ENCODE measurements at regions not wholly inside any gene's neighbourhood (a gene's known extent, or its start where the extent isn't known, plus 50 kb on each side); places are given as distances from the start of the nearest gene placed in this dataset.

DNA sequence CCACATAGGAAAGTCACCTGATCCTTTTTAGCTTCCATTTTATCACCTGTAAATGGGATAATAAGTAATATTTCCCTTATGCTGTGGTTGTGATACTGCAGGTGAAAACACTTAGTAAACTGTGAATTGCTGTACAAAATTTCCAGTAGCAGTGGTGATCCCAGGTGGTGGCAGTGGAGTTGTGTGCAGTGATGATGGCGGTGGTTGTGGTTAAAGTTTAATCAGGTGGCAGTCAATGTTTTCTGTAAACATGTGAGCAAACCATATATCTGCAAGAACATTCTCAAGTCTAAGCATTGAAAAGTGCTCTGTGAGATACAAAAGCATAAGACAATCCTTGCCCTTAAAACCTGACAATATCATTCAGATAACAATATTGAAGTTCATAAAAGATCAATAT is 480.2 kb downstream of the RASEF start:
- no peaks in the 10 kb centered on the region for H3K4me1 ChIP-seq (ENCODE audit: insufficient read depth, low read length, poor library complexity, severe bottlenecking)
- H3K9me2 ChIP-seq (replicated peaks; ENCODE audit: low read depth, low read length) = no peaks in the 10 kb centered on the region
- H3K36me3 ChIP-seq (ENCODE audit: insufficient read depth, low read length) = no peaks in the 10 kb centered on the region
- no peaks in the 10 kb centered on the region for H3K79me2 ChIP-seq (ENCODE audit: insufficient read depth, low read length)
- no peak overlapping the region for H3K9ac ChIP-seq (ENCODE audit: low read depth, low read length, poor library complexity, severe bottlenecking)
- TF ChIP-seq, protein P1, sequence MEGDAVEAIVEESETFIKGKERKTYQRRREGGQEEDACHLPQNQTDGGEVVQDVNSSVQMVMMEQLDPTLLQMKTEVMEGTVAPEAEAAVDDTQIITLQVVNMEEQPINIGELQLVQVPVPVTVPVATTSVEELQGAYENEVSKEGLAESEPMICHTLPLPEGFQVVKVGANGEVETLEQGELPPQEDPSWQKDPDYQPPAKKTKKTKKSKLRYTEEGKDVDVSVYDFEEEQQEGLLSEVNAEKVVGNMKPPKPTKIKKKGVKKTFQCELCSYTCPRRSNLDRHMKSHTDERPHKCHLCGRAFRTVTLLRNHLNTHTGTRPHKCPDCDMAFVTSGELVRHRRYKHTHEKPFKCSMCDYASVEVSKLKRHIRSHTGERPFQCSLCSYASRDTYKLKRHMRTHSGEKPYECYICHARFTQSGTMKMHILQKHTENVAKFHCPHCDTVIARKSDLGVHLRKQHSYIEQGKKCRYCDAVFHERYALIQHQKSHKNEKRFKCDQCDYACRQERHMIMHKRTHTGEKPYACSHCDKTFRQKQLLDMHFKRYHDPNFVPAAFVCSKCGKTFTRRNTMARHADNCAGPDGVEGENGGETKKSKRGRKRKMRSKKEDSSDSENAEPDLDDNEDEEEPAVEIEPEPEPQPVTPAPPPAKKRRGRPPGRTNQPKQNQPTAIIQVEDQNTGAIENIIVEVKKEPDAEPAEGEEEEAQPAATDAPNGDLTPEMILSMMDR (conservative IDR thresholded peaks at IDR 0.05; ENCODE audit: low read length) = no peak
- TF ChIP-seq EZH2phosphoT487 (IDR thresholded peaks at IDR 0.05; ENCODE audit: borderline replicate concordance) = no peak
- no peak overlapping the region for H2AFZ ChIP-seq (ENCODE audit: low read length)
- H3K4me3 ChIP-seq (ENCODE audit: low read length, poor library complexity, severe bottlenecking) = no peak overlapping the region
- no peaks in the 10 kb centered on the region for H3K27me3 ChIP-seq (ENCODE audit: insufficient read depth, low read length, poor library complexity, severe bottlenecking)
- no peaks in the 10 kb centered on the region for H4K20me1 ChIP-seq (ENCODE audit: insufficient read depth, low read length, poor library complexity, severe bottlenecking)
- H3K4me2 ChIP-seq (ENCODE audit: low read depth, low read length, poor library complexity, severe bottlenecking) = no peak overlapping the region
- H3F3A ChIP-seq (ENCODE audit: low read depth) = no peaks in the 10 kb centered on the region
- 0 out of 2 replicates have a peak, but pooled peaks cover 5% of the 10 kb centered on the region for H3K9me3 ChIP-seq (ENCODE audit: insufficient read depth, low read depth, low read length)

DNA sequence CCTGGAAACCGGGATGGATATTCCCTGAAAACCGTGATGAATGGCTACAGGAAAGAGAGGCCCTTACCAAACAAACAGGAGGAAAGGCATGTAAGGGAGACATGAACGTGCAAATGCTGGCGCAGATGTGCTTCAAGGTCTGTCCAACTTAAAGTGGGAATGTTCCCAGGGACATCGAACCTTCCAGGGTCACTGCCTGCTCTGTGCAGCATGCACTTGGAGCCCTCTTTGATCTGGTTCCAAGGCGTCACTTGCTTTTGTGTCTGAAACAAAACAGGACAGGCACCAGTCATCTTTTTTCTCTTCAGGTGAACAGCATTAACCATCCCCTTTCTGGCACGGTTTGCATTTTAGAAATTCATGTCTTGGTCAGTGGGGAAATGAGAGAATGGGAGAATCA is 479.4 kb downstream of the RASEF start:
- no peaks in the 10 kb centered on the region for H3K79me2 ChIP-seq (ENCODE audit: insufficient read depth, low read length)
- H2AFZ ChIP-seq (ENCODE audit: low read length) = no peak overlapping the region
- no peak overlapping the region for H3K9ac ChIP-seq (ENCODE audit: low read depth, low read length, poor library complexity, severe bottlenecking)
- no peak overlapping the region for H3K4me2 ChIP-seq (ENCODE audit: low read depth, low read length, poor library complexity, severe bottlenecking)
- H3K4me3 ChIP-seq (ENCODE audit: low read length, poor library complexity, severe bottlenecking) = no peak overlapping the region
- no peak for TF ChIP-seq EZH2phosphoT487 (IDR thresholded peaks at IDR 0.05; ENCODE audit: borderline replicate concordance)
- TF ChIP-seq, protein P1 (conservative IDR thresholded peaks at IDR 0.05; ENCODE audit: low read length) = no peak
- H3K4me1 ChIP-seq (ENCODE audit: insufficient read depth, low read length, poor library complexity, severe bottlenecking) = no peaks in the 10 kb centered on the region
- no peaks in the 10 kb centered on the region for H3K9me2 ChIP-seq (replicated peaks; ENCODE audit: low read depth, low read length)
- 0 out of 2 replicates have a peak, but pooled peaks cover 5% of the 10 kb centered on the region for H3K9me3 ChIP-seq (ENCODE audit: insufficient read depth, low read depth, low read length)
- H3K36me3 ChIP-seq (ENCODE audit: insufficient read depth, low read length) = no peaks in the 10 kb centered on the region
- no peaks in the 10 kb centered on the region for H3K27me3 ChIP-seq (ENCODE audit: insufficient read depth, low read length, poor library complexity, severe bottlenecking)
- no peaks in the 10 kb centered on the region for H3F3A ChIP-seq (ENCODE audit: low read depth)
- no peaks in the 10 kb centered on the region for H4K20me1 ChIP-seq (ENCODE audit: insufficient read depth, low read length, poor library complexity, severe bottlenecking)

DNA sequence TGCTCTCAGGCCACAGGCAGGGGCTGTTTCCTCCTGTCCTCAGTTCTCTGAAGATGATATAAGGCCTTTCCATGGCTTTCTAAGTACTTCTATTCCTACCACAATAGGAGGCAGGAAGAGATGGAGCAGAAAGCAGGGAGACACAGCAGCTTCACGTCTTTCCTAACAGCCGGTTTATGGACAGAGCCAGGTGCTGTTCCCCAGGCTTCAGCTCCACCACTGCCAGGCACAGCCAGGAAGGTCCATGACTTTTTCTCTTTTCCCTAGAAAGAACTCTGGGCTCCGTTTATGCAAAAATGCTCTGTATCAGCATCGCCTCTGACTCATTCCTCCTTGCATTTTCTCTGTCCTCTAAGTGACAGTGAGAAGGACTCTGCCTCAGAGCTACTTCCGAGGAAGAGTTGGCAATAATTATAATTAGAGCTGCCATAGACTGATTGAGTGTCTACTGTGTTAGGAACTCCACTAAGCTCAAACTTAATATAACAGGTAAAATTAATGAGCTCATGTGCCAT is 478.5 kb downstream of the RASEF start:
- H3K9ac ChIP-seq (ENCODE audit: low read depth, low read length, poor library complexity, severe bottlenecking) = no peak overlapping the region
- H3K36me3 ChIP-seq (ENCODE audit: insufficient read depth, low read length) = no peaks in the 10 kb centered on the region
- H3K4me3 ChIP-seq (ENCODE audit: low read length, poor library complexity, severe bottlenecking) = no peak overlapping the region
- 0 out of 2 replicates have a peak, but pooled peaks cover 2% of the 10 kb centered on the region for H3K9me3 ChIP-seq (ENCODE audit: insufficient read depth, low read depth, low read length)
- no peak overlapping the region for H2AFZ ChIP-seq (ENCODE audit: low read length)
- H3K79me2 ChIP-seq (ENCODE audit: insufficient read depth, low read length) = no peaks in the 10 kb centered on the region
- TF ChIP-seq EZH2phosphoT487 (IDR thresholded peaks at IDR 0.05; ENCODE audit: borderline replicate concordance) = no peak
- TF ChIP-seq, protein P1 (conservative IDR thresholded peaks at IDR 0.05; ENCODE audit: low read length) = no peak
- no peaks in the 10 kb centered on the region for H3K4me1 ChIP-seq (ENCODE audit: insufficient read depth, low read length, poor library complexity, severe bottlenecking)
- H3K27me3 ChIP-seq (ENCODE audit: insufficient read depth, low read length, poor library complexity, severe bottlenecking) = no peaks in the 10 kb centered on the region
- H3K4me2 ChIP-seq (ENCODE audit: low read depth, low read length, poor library complexity, severe bottlenecking) = no peak overlapping the region
- no peaks in the 10 kb centered on the region for H4K20me1 ChIP-seq (ENCODE audit: insufficient read depth, low read length, poor library complexity, severe bottlenecking)
- H3K9me2 ChIP-seq (replicated peaks; ENCODE audit: low read depth, low read length) = no peaks in the 10 kb centered on the region
- no peaks in the 10 kb centered on the region for H3F3A ChIP-seq (ENCODE audit: low read depth)

Data from Loucy (cell line).